ENCODE measurements at regions not wholly inside any gene's neighbourhood (a gene's known extent, or its start where the extent isn't known, plus 50 kb on each side); places are given as distances from the start of the nearest gene placed in this dataset.

- Histone ChIP-seq H3K4me3 (ENCODE audit: low read depth in 1 of 2, low read length in 2 of 2) (no peak overlapping the region), H4K20me1 (ENCODE audit: insufficient read depth, low read length) (no peaks in the 10 kb centered on the region), H3K27ac (ENCODE audit: low read length) (no peak overlapping the region), H3K4me1 (ENCODE audit: insufficient read depth, low read length) (no peaks in the 10 kb centered on the region), H3K4me2 (ENCODE audit: insufficient read depth, low read length) (no peak overlapping the region), H3K9ac (ENCODE audit: low read depth, low read length) (no peak overlapping the region), H3K79me2 (ENCODE audit: insufficient read depth, low read length) (no peaks in the 10 kb centered on the region), H3K27me3 (ENCODE audit: insufficient read depth, low read length, poor library complexity) (no peaks in the 10 kb centered on the region), H2AFZ (ENCODE audit: low read depth, low read length) (no peak overlapping the region), H3K9me3 (ENCODE audit: insufficient read depth, low read length, severe bottlenecking) (no peaks in the 10 kb centered on the region), H3K36me3 (ENCODE audit: insufficient read depth, low read length) (no peaks in the 10 kb centered on the region)
- TF ChIP-seq CTCF (IDR thresholded peaks at IDR 0.05; ENCODE audit: borderline replicate concordance, extremely low read depth, low read length, poor library complexity, severe bottlenecking) (no peak), EZH2 (IDR thresholded peaks at IDR 0.05; ENCODE audit: borderline replicate concordance, low read depth, low read length, severe bottlenecking) (no peak)
- DNase-seq = no peak
- no peak for ATAC-seq (ENCODE audit: insufficient read depth, low read depth)
Measured at GRCh38 chr3:152104847-152105415, 163.8 kb upstream of the MBNL1 start.

- Histone ChIP-seq H3K27ac (ENCODE audit: low read length) (no peak overlapping the region), H2AFZ (ENCODE audit: low read depth, low read length) (no peak overlapping the region), H3K79me2 (ENCODE audit: insufficient read depth, low read length) (no peaks in the 10 kb centered on the region), H3K27me3 (ENCODE audit: insufficient read depth, low read length, poor library complexity) (no peaks in the 10 kb centered on the region), H3K9ac (ENCODE audit: low read depth, low read length) (no peak overlapping the region), H3K4me2 (ENCODE audit: insufficient read depth, low read length) (no peak overlapping the region), H4K20me1 (ENCODE audit: insufficient read depth, low read length) (no peaks in the 10 kb centered on the region), H3K36me3 (ENCODE audit: insufficient read depth, low read length) (no peaks in the 10 kb centered on the region), H3K4me1 (ENCODE audit: insufficient read depth, low read length) (no peaks in the 10 kb centered on the region), H3K4me3 (ENCODE audit: low read depth in 1 of 2, low read length in 2 of 2) (no peak overlapping the region), H3K9me3 (ENCODE audit: insufficient read depth, low read length, severe bottlenecking) (no peaks in the 10 kb centered on the region)
- DNase-seq = no peak
- no peak for ATAC-seq (ENCODE audit: insufficient read depth, low read depth)
- no peak for TF ChIP-seq EZH2 (IDR thresholded peaks at IDR 0.05; ENCODE audit: borderline replicate concordance, low read depth, low read length, severe bottlenecking)
Measured at GRCh38 chr3:152105446-152105845, 163.3 kb upstream of the MBNL1 start.

- Histone ChIP-seq H3K4me2 (ENCODE audit: insufficient read depth, low read length) (no peak overlapping the region), H3K27ac (ENCODE audit: low read length) (no peak overlapping the region), H3K27me3 (ENCODE audit: insufficient read depth, low read length, poor library complexity) (no peaks in the 10 kb centered on the region), H3K4me1 (ENCODE audit: insufficient read depth, low read length) (no peaks in the 10 kb centered on the region), H2AFZ (ENCODE audit: low read depth, low read length) (no peak overlapping the region), H4K20me1 (ENCODE audit: insufficient read depth, low read length) (no peaks in the 10 kb centered on the region), H3K4me3 (ENCODE audit: low read depth in 1 of 2, low read length in 2 of 2) (no peak overlapping the region), H3K79me2 (ENCODE audit: insufficient read depth, low read length) (no peaks in the 10 kb centered on the region), H3K9me3 (ENCODE audit: insufficient read depth, low read length, severe bottlenecking) (no peaks in the 10 kb centered on the region), H3K36me3 (ENCODE audit: insufficient read depth, low read length) (no peaks in the 10 kb centered on the region), H3K9ac (ENCODE audit: low read depth, low read length) (no peak overlapping the region)
- TF ChIP-seq EZH2 (IDR thresholded peaks at IDR 0.05; ENCODE audit: borderline replicate concordance, low read depth, low read length, severe bottlenecking) (no peak), CTCF (IDR thresholded peaks at IDR 0.05; ENCODE audit: borderline replicate concordance, extremely low read depth, low read length, poor library complexity, severe bottlenecking) (no peak)
- no peak for ATAC-seq (ENCODE audit: insufficient read depth, low read depth)
- no peak for DNase-seq
Measured at GRCh38 chr3:152109038-152109437, 159.7 kb upstream of the MBNL1 start.

GRCh38 chr3:152113413-152113812 is 155.3 kb upstream of the MBNL1 start:
- Histone ChIP-seq H3K27ac (ENCODE audit: low read length) (no peak overlapping the region), H2AFZ (ENCODE audit: low read depth, low read length) (no peak overlapping the region), H3K4me2 (ENCODE audit: insufficient read depth, low read length) (no peak overlapping the region), H3K36me3 (ENCODE audit: insufficient read depth, low read length) (no peaks in the 10 kb centered on the region), H3K79me2 (ENCODE audit: insufficient read depth, low read length) (no peaks in the 10 kb centered on the region), H3K27me3 (ENCODE audit: insufficient read depth, low read length, poor library complexity) (no peaks in the 10 kb centered on the region), H4K20me1 (ENCODE audit: insufficient read depth, low read length) (no peaks in the 10 kb centered on the region), H3K4me1 (ENCODE audit: insufficient read depth, low read length) (no peaks in the 10 kb centered on the region), H3K4me3 (ENCODE audit: low read depth in 1 of 2, low read length in 2 of 2) (no peak overlapping the region), H3K9me3 (ENCODE audit: insufficient read depth, low read length, severe bottlenecking) (no peaks in the 10 kb centered on the region), H3K9ac (ENCODE audit: low read depth, low read length) (no peak overlapping the region)
- ATAC-seq (ENCODE audit: insufficient read depth, low read depth) = no peak
- TF ChIP-seq EZH2 (IDR thresholded peaks at IDR 0.05; ENCODE audit: borderline replicate concordance, low read depth, low read length, severe bottlenecking) (no peak), CTCF (IDR thresholded peaks at IDR 0.05; ENCODE audit: borderline replicate concordance, extremely low read depth, low read length, poor library complexity, severe bottlenecking) (no peak)
- no peak for DNase-seq

Measured in DND-41 (cell line).